DOHH2 (cell line): ENCODE measurements at regions not wholly inside any gene's neighbourhood (a gene's known extent, or its start where the extent isn't known, plus 50 kb on each side); places are given as distances from the start of the nearest gene placed in this dataset.

Experiments
- H3F3A ChIP-seq: fragments of 200-600 bp; sonication (generic), shearing (Covaris generic); 2 replicates; pipeline ENCODE4 v1.6.0; 2016; ENCODE audit warnings: antibody characterized with exemption, mild to moderate bottlenecking; ENCODE audit not compliant: control insufficient read depth, insufficient read depth
- H3K27ac ChIP-seq: fragments of 200-600 bp; sonication (generic); 2 replicates; pipeline ENCODE4 v1.5.1; 2014; ENCODE audit warnings: low read depth, mild to moderate bottlenecking, low read length, moderate library complexity
- H3K27me3 ChIP-seq: fragments of 200-600 bp; sonication (generic); 2 replicates; pipeline ENCODE4 v1.6.1; 2014; ENCODE audit warnings: mild to moderate bottlenecking, low read length, mixed read lengths; ENCODE audit not compliant: control insufficient read depth
- H3K36me3 ChIP-seq: fragments of 200-600 bp; sonication (generic); 2 replicates; pipeline ENCODE4 v1.6.1; 2014; ENCODE audit warnings: mild to moderate bottlenecking, low read length, moderate library complexity, mixed read lengths; ENCODE audit not compliant: control insufficient read depth
- H3K4me1 ChIP-seq: fragments of 200-600 bp; sonication (generic); 2 replicates; pipeline ENCODE4 v1.6.1; 2014; ENCODE audit warnings: mild to moderate bottlenecking, low read length, mixed read lengths; ENCODE audit not compliant: control insufficient read depth
- H3K4me2 ChIP-seq: fragments of 200-600 bp; sonication (generic); 2 replicates; pipeline ENCODE4 v1.6.0; 2014; ENCODE audit warnings: mild to moderate bottlenecking, low read length, moderate library complexity
- H3K4me3 ChIP-seq: fragments of 200-600 bp; sonication (generic); 2 replicates; pipeline ENCODE4 v1.5.1; 2014; ENCODE audit warnings: mild to moderate bottlenecking, low read length, mixed read lengths
- H3K79me2 ChIP-seq: fragments of 200-600 bp; sonication (generic); 2 replicates; pipeline ENCODE4 v1.6.1; 2014; ENCODE audit warnings: mild to moderate bottlenecking, low read length, mixed read lengths; ENCODE audit not compliant: control insufficient read depth
- H3K9me2 ChIP-seq: fragments of 200-600 bp; sonication (generic); replicated peaks from 2 replicates; pipeline ENCODE4 v1.6.1; 2014; ENCODE audit warnings: mild to moderate bottlenecking, low read length, mixed read lengths; ENCODE audit not compliant: control insufficient read depth
- H3K9me3 ChIP-seq: fragments of 200-600 bp; sonication (generic); 2 replicates; pipeline ENCODE4 v1.6.1; 2014; ENCODE audit warnings: antibody characterized with exemption, low read length, mixed read lengths; ENCODE audit not compliant: control insufficient read depth, insufficient read depth
- H4K20me1 ChIP-seq: fragments of 200-600 bp; sonication (generic); 2 replicates; pipeline ENCODE4 v1.6.0; 2014; ENCODE audit warnings: low read depth, mild to moderate bottlenecking, antibody characterized with exemption, low read length, moderate library complexity; ENCODE audit not compliant: control insufficient read depth, insufficient read depth
- CTCF ChIP-seq: fragments of 200-600 bp; sonication (generic); IDR thresholded peaks from one replicate; pipeline ENCODE4 v1.5.1; 2014; ENCODE audit warnings: antibody characterized with exemption, mild to moderate bottlenecking, low read depth, low read length; ENCODE audit not compliant: poor library complexity, severe bottlenecking
- EZH2phosphoT487 ChIP-seq: fragments of 200-600 bp; sonication (generic); IDR thresholded peaks from 2 replicates; pipeline ENCODE4 v1.6.1; 2017; ENCODE audit warnings: borderline replicate concordance, mild to moderate bottlenecking, antibody characterized with exemption, low read length, moderate library complexity, mixed read lengths

GRCh38 chr3:66713921-66714320 lies 213.1 kb upstream of the LRIG1 start:
- TF ChIP-seq EZH2phosphoT487 = no peak
- TF ChIP-seq CTCF = no peak
- H4K20me1 ChIP-seq = no peaks in the 10 kb centered on the region
- H3K9me3 ChIP-seq = no peaks in the 10 kb centered on the region
- no peak overlapping the region for H3K4me3 ChIP-seq
- H3K36me3 ChIP-seq = no peaks in the 10 kb centered on the region
- H3K4me1 ChIP-seq = no peaks in the 10 kb centered on the region
- no peaks in the 10 kb centered on the region for H3K9me2 ChIP-seq
- H3K27ac ChIP-seq = no peak overlapping the region
- H3K4me2 ChIP-seq = no peak overlapping the region
- H3K27me3 ChIP-seq = peaks cover 3% of the 10 kb centered on the region; the same call in 1 of the 2 replicates
- no peaks in the 10 kb centered on the region for H3F3A ChIP-seq
- H3K79me2 ChIP-seq = no peaks in the 10 kb centered on the region

GRCh38 chr3:66715806-66716205 lies 215.0 kb upstream of the LRIG1 start:
- H3F3A ChIP-seq = no peaks in the 10 kb centered on the region
- H3K79me2 ChIP-seq = no peaks in the 10 kb centered on the region
- H3K4me1 ChIP-seq = no peaks in the 10 kb centered on the region

DNA sequence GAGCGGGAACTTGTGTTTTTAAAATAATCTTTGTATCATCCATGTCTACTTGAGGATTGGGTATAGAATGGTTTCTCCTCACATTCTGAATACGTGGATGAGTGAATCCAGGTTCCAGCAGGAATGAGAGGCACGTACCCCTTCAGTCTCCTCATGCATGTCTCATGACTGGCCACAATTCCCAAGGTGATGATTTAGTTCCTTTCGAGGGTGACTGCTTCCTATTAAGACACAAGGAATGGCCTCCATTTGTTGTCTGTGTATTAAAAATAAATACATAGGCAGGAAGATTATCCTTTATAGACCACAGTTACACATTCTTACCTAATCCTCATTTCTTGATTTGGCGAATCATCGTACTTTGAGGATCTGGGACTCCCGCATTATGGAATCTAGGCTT lies 217.0 kb upstream of the LRIG1 start:
- Histone ChIP-seq H3K4me2 (no peak overlapping the region), H3K4me1 (no peaks in the 10 kb centered on the region), H3K9me2 (no peaks in the 10 kb centered on the region), H3K36me3 (no peaks in the 10 kb centered on the region), H3K9me3 (no peaks in the 10 kb centered on the region), H3K27me3 (0 out of 2 replicates have a peak, but pooled peaks cover 3% of the 10 kb centered on the region), H4K20me1 (no peaks in the 10 kb centered on the region), H3K27ac (no peak overlapping the region), H3K4me3 (no peak overlapping the region), H3F3A (no peaks in the 10 kb centered on the region), H3K79me2 (no peaks in the 10 kb centered on the region)
- TF ChIP-seq EZH2phosphoT487 = no peak
- no peak for TF ChIP-seq CTCF

More at GRCh38 chr3:66715806-66716205, 215.0 kb upstream of the LRIG1 start:
- H4K20me1 ChIP-seq = no peaks in the 10 kb centered on the region
- no peaks in the 10 kb centered on the region for H3K27me3 ChIP-seq
- no peaks in the 10 kb centered on the region for H3K9me2 ChIP-seq
- no peaks in the 10 kb centered on the region for H3K9me3 ChIP-seq
- H3K36me3 ChIP-seq = no peaks in the 10 kb centered on the region
- TF ChIP-seq CTCF (no peak), EZH2phosphoT487 (no peak)
- no peak overlapping the region for H3K4me2 ChIP-seq
- no peak overlapping the region for H3K4me3 ChIP-seq
- no peak overlapping the region for H3K27ac ChIP-seq
